Cardiac fibroblast (primary cell): ENCODE measurements at regions not wholly inside any gene's neighbourhood (a gene's known extent, or its start where the extent isn't known, plus 50 kb on each side); places are given as distances from the start of the nearest gene placed in this dataset.
"Not testable (repeated sequence)": the region's sequence is repeated elsewhere in the genome, so short reads cannot be mapped to it uniquely, and the experiment has no call there.

Source experiments
- DNase-seq, 2 donors: peaks; one replicate each; pipeline versions ENCODE4 v3.0.0 to v3.0.0-alpha.2; 2010; ENCODE audit warnings: low read depth in 2 of 2
- H3K4me3 ChIP-seq, 2 donors: replicated peaks in 1 of 2; 1 replicate in 1 of 2; 2 replicates in 1 of 2; pipeline ENCODE4 v1.5.1; 2011; ENCODE audit warnings: low read depth in 2 of 2, low read length in 2 of 2, mild to moderate bottlenecking in 2 of 2, moderate library complexity in 1 of 2
- CTCF ChIP-seq: IDR thresholded peaks from one replicate; pipeline ENCODE4 v1.5.1; 2011; ENCODE audit warnings: low read depth, mild to moderate bottlenecking, low read length, inconsistent platforms

GRCh38 chr11:56841210-56841810, 92.8 kb upstream of the OR9G4 start:
- DNase-seq, result peak; percentile 77 to 80
- H3K4me3 ChIP-seq, result no peak overlapping the region
- TF ChIP-seq CTCF, result peak; percentile 65

GRCh38 chr11:56827357-56827756, 78.9 kb upstream of the OR9G4 start:
- not testable (repeated sequence) for H3K4me3 ChIP-seq, DNase-seq

GRCh38 chr11:56819916-56820315, 71.4 kb upstream of the OR9G4 start:
- H3K4me3 ChIP-seq, result no peak overlapping the region
- no peak for TF ChIP-seq CTCF
- DNase-seq, result no peak

- no peak overlapping the region for H3K4me3 ChIP-seq
- TF ChIP-seq CTCF, result no peak
- DNase-seq, result no peak
Observed at GRCh38 chr11:56817661-56818060, 69.2 kb upstream of the OR9G4 start.

GRCh38 chr11:56816259-56816658, 67.8 kb upstream of the OR9G4 start:
- TF ChIP-seq CTCF, result no peak
- no peak for DNase-seq
- no peak overlapping the region for H3K4me3 ChIP-seq

- DNase-seq, result no peak
- no peak for TF ChIP-seq CTCF
- no peak overlapping the region for H3K4me3 ChIP-seq
Observed at GRCh38 chr11:56808326-56808725, 59.8 kb upstream of the OR9G4 start.

GRCh38 chr11:56799691-56800210, 51.3 kb upstream of the OR9G4 start:
- no peak for DNase-seq
- H3K4me3 ChIP-seq, result no peak overlapping the region
- no peak for TF ChIP-seq CTCF
